Spleen (tissue), 11 donors: ENCODE measurements at regions not wholly inside any gene's neighbourhood (a gene's known extent, or its start where the extent isn't known, plus 50 kb on each side); places are given as distances from the start of the nearest gene placed in this dataset.

Experiments used
- DNase-seq: peaks from one replicate; pipeline ENCODE4 v3.0.0-alpha.2; 2020
- H3K27ac ChIP-seq, 8 donors: fragments of 200-600 bp; sonication (generic) in 7 of 8; 1 replicate in 4 of 8; 2 replicates in 4 of 8; pipeline versions ENCODE4 v1.5.0 to v1.8.0; 2016 to 2021; ENCODE audit warnings: inconsistent platforms in 4 of 8, mild to moderate bottlenecking in 4 of 8, moderate library complexity in 1 of 8
- H3K27me3 ChIP-seq, 7 donors: fragments of 200-600 bp; sonication (generic) in 6 of 7; replicated peaks in 1 of 7; 1 replicate in 4 of 7; 2 replicates in 3 of 7; pipeline versions ENCODE4 v1.5.0 to v1.8.0; 2016 to 2021; ENCODE audit warnings: inconsistent platforms in 3 of 7, mild to moderate bottlenecking in 1 of 7
- H3K36me3 ChIP-seq, 6 donors: fragments of 200-600 bp; sonication (generic) in 5 of 6; 1 replicate in 4 of 6; 2 replicates in 2 of 6; pipeline versions ENCODE4 v1.5.0 to v1.8.0; 2016 to 2021; ENCODE audit warnings: inconsistent platforms in 2 of 6
- H3K4me1 ChIP-seq, 6 donors: fragments of 200-600 bp; sonication (generic) in 5 of 6; 1 replicate in 3 of 6; 2 replicates in 3 of 6; pipeline versions ENCODE4 v1.5.0 to v1.8.0; 2016 to 2021; ENCODE audit warnings: inconsistent platforms in 3 of 6
- H3K4me3 ChIP-seq, 8 donors: fragments of 200-600 bp; sonication (generic) in 7 of 8; 1 replicate in 4 of 8; 2 replicates in 4 of 8; pipeline versions ENCODE4 v1.5.0 to v1.8.0; 2016 to 2021; ENCODE audit warnings: inconsistent platforms in 4 of 8, mild to moderate bottlenecking in 4 of 8, moderate library complexity in 2 of 8
- H3K9me3 ChIP-seq, 8 donors: fragments of 200-600 bp; sonication (generic) in 7 of 8; 1 replicate in 4 of 8; 2 replicates in 4 of 8; pipeline versions ENCODE4 v1.5.0 to v1.8.0; 2016 to 2021; ENCODE audit warnings: inconsistent platforms in 4 of 8
- CTCF ChIP-seq, 11 experiments: fragments of 200-600 bp in 7 of 11; fragments of 450-650 bp in 4 of 11; sonication (generic) in 4 of 11; IDR thresholded peaks in 8 of 11; conservative IDR thresholded peaks in 3 of 11; 1 replicate in 7 of 11; 2 replicates in 4 of 11; pipeline versions ENCODE4 v1.4.0 to v1.8.0; 2016 to 2021; ENCODE audit warnings: antibody characterized with exemption in 11 of 11, inconsistent platforms in 4 of 11, mild to moderate bottlenecking in 1 of 11
- POLR2A ChIP-seq, 3 donors: fragments of 450-650 bp; IDR thresholded peaks; one replicate each; pipeline ENCODE4 v1.5.1; 2017; ENCODE audit warnings: antibody characterized with exemption in 3 of 3, mild to moderate bottlenecking in 1 of 3
- POLR2AphosphoS5 ChIP-seq, 3 donors: sonication (generic); formaldehyde crosslinking; IDR thresholded peaks; one replicate each; pipeline ENCODE4 v1.5.1; 2017; ENCODE audit warnings: antibody characterized with exemption in 3 of 3
- whole genome bisulfite sequencing, 5 donors: extraction: QIAGEN DNeasy Blood & Tissue Kit in 3 of 5; methylation state at CpG; one replicate each; pipeline versions ENCODE4 v1.1.5 to v1.1.7; 2013 to 2018; 5-methylcytosine and 5-hydroxymethylcytosine counted together
- intact Hi-C: fragments of 100-400 bp; cut with DNase I; formaldehyde crosslinking; loops from one replicate; pipeline ENCODE4 v1.15.0; 2023; ENCODE audit warnings: low total_unique reads
- donor health status: healthy with polysubstance abuse.
- donor health status: DM: no; HTN: no; CAD: no; lungs with moderate emphysema.
- donor health status: DM: no; HTN: no; CAD: no.
- donor health status: Bipolar disorder and iron deficiency.
- donor health status: healthy.
- donor health status: DM: no; HTN: no; CAD: no.
- donor health status: DM: yes; HTN: yes; CAD: no.

- no peaks in the 10 kb centered on the region for H3K9me3 ChIP-seq
- H3K4me1 ChIP-seq, result peaks cover 0 to 4% (median 0%) of the 10 kb centered on the region in 6 donors
- no peak for DNase-seq
- peaks cover 0 to 9% (median 0%) of the 10 kb centered on the region in 7 donors for H3K27me3 ChIP-seq
- no peak overlapping the region for H3K27ac ChIP-seq
- WGBS, 5 donors, result 83 to 93% (median 89%) methylated on average over 7 of the region's 7 CpGs
- H3K4me3 ChIP-seq, result no peak overlapping the region
- intact Hi-C loops, result no loop called here
- no peaks in the 10 kb centered on the region for H3K36me3 ChIP-seq
- TF ChIP-seq POLR2A (IDR thresholded peaks at IDR 0.05) (no peak), POLR2AphosphoS5 (IDR thresholded peaks at IDR 0.05) (no peak), CTCF (IDR thresholded peaks at IDR 0.05 in 8 of 11, conservative IDR thresholded peaks at IDR 0.05 in 3 of 11) (no peak)
These were observed 106.5 kb upstream of the ATP8B1 start for GRCh38 chr18:57909620-57910019.

DNA sequence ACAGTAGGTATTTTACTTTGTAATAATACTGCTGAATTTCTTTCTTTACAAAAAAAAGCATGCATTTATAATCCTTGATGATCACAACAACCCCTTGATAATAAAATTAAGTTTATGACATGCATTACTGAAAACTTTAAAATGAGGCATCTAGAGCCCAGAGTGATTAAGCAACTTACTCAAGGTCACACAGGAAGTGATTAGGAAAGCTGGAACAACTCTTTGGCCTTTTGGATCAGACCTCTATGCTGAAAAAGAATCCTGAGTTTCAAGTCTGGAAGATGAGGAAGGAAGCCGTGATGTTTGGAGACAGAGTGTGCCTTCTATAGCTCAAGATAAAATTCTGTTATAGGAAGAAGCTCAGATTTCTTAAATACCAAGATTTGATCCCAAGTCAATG, 105.0 kb upstream of the ATP8B1 start:
- no peak overlapping the region for H3K4me3 ChIP-seq
- H3K36me3 ChIP-seq, result no peaks in the 10 kb centered on the region
- peaks cover 0 to 4% (median 0%) of the 10 kb centered on the region in 6 donors for H3K4me1 ChIP-seq
- 63 to 81% (median 69%) methylated on average over 1 of the region's 1 CpG for WGBS, 5 donors
- intact Hi-C loops, result no loop called here
- no peak overlapping the region for H3K27ac ChIP-seq
- no peak for DNase-seq
- H3K9me3 ChIP-seq, result no peaks in the 10 kb centered on the region
- peaks cover 0 to 9% (median 0%) of the 10 kb centered on the region in 7 donors for H3K27me3 ChIP-seq
- TF ChIP-seq CTCF (IDR thresholded peaks at IDR 0.05 in 8 of 11, conservative IDR thresholded peaks at IDR 0.05 in 3 of 11), result no peak
- TF ChIP-seq POLR2AphosphoS5 (IDR thresholded peaks at IDR 0.05), result no peak
- TF ChIP-seq POLR2A (IDR thresholded peaks at IDR 0.05), result no peak

GRCh38 chr18:57907550-57907949, 104.4 kb upstream of the ATP8B1 start:
- Histone ChIP-seq H3K27me3 (peaks cover 0 to 9% (median 0%) of the 10 kb centered on the region in 7 donors), H3K4me1 (peaks cover 0 to 4% (median 0%) of the 10 kb centered on the region in 6 donors), H3K9me3 (no peaks in the 10 kb centered on the region), H3K36me3 (no peaks in the 10 kb centered on the region), H3K4me3 (no peak overlapping the region), H3K27ac (no peak overlapping the region)
- WGBS, 5 donors, result 66 to 75% (median 73%) methylated on average over 4 of the region's 4 CpGs
- DNase-seq, result no peak
- TF ChIP-seq CTCF (IDR thresholded peaks at IDR 0.05 in 8 of 11, conservative IDR thresholded peaks at IDR 0.05 in 3 of 11) (no peak), POLR2AphosphoS5 (IDR thresholded peaks at IDR 0.05) (no peak)
- intact Hi-C loops, result no loop called here

- WGBS, 5 donors, result 82 to 96% (median 91%) methylated on average over 5 of the region's 5 CpGs
- DNase-seq, result no peak
These were observed 103.7 kb upstream of the ATP8B1 start for GRCh38 chr18:57906852-57907251.

More at GRCh38 chr18:57906852-57907251, 103.7 kb upstream of the ATP8B1 start:
- TF ChIP-seq CTCF (IDR thresholded peaks at IDR 0.05 in 8 of 11, conservative IDR thresholded peaks at IDR 0.05 in 3 of 11), result no peak
- TF ChIP-seq POLR2A (IDR thresholded peaks at IDR 0.05), result no peak
- TF ChIP-seq POLR2AphosphoS5 (IDR thresholded peaks at IDR 0.05), result no peak
- peaks cover 0 to 4% (median 0%) of the 10 kb centered on the region in 6 donors for H3K4me1 ChIP-seq
- intact Hi-C loops, result no loop called here
- H3K9me3 ChIP-seq, result no peaks in the 10 kb centered on the region
- no peak overlapping the region for H3K27ac ChIP-seq
- H3K27me3 ChIP-seq, result peaks cover 0 to 9% (median 0%) of the 10 kb centered on the region in 7 donors
- H3K4me3 ChIP-seq, result no peak overlapping the region
- no peaks in the 10 kb centered on the region for H3K36me3 ChIP-seq
